UCSD-AML1 (cell line): ENCODE measurements at regions not wholly inside any gene's neighbourhood (a gene's known extent, or its start where the extent isn't known, plus 50 kb on each side); places are given as distances from the start of the nearest gene placed in this dataset.
A peak's percentile ranks its signal among the peaks of the same experiment; 100 is the strongest.

Experiments used
- DNase-seq: peaks from one replicate; lab custom pipeline; 2025; ENCODE audit not compliant: unreplicated experiment; lab: John Stamatoyannopoulos, UW

- DNase-seq, result no peak
Measured at GRCh38 chr5:155193483-155194107, 180.0 kb downstream of the KIF4B start.

- no peak for DNase-seq
Measured at GRCh38 chr5:155200608-155201007, 187.1 kb downstream of the KIF4B start.

DNA sequence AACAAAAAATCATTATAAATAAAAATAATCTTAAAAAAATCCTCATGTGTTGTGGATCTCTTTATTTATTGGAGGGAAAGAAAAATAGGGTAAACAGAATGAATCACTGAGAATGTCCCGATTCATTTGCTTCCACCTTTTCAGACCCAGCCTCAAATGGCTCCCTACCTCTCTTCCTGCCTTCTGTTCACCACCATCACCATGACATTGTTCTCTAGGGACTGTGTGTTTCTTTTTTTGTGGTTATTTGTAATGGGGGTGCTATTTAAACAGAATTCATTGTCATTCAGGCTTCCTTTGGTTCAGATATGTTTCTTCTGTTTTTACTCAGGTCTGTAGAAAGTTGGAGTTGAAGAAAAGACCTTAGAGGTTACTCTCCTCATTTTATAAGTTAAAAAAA is 198.2 kb downstream of the KIF4B start:
- DNase-seq, result no peak

DNA sequence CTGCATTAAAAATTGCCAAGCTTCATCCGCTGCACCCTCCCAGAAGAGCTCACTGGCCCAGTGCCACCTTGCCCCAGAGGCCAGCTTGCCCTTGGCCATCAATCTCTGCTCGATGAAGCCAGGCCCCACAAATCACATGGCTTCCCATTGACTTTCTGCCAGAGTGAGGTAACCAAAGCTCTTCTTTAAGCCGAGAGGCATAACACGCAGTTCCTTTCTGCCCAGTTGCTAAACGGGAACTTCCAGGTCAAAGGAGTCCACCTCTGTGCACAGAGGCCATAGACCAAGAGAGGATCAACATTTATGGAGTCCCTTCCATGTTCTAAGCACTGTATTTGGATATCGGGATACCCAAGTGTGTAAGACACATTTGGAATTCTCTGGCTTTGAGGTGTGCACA is 208.8 kb downstream of the KIF4B start:
- DNase-seq, result no peak

DNA sequence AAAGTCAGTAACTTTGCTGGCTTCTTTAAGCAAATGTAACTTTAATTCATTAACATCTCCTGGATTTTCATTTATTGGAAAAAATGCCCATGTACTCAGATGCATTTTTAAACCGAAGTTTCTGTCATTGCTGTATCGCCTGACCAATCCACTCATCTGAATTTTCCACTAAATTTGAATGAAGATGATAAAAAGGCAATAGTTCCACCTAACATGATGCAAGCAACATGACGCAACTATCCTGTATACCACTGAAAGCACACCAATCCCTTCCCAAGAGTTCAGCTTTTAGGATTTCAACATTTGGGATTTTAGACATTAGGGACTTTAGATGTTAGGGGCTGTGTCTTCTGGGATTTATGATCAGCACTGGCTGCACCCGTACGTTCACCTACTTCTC is 215.6 kb downstream of the KIF4B start:
- DNase-seq, result no peak

GRCh38 chr5:155239803-155240202 is 226.2 kb downstream of the KIF4B start:
- no peak for DNase-seq

DNA sequence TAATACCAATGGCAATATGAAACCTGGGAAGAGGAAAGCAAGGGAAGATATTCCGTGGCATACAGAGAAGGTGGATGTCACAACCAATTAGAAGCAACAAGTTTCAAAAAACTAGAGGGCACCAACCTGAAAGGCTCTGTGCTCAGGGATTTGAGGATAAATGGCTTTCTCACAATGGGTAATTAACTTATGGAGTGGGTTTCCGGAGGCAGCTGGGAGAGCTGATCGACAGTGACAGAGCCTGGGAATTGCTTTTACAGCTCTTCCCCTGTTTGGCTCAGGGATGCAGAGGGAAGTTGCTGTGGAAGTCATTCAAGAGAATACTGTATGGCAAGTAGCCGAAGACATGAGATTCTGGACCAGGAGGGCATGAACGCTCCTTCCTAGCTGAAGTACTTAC is 237.0 kb downstream of the KIF4B start:
- DNase-seq, result no peak

GRCh38 chr5:155252025-155252424 is 238.5 kb downstream of the KIF4B start:
- DNase-seq, result no peak

DNA sequence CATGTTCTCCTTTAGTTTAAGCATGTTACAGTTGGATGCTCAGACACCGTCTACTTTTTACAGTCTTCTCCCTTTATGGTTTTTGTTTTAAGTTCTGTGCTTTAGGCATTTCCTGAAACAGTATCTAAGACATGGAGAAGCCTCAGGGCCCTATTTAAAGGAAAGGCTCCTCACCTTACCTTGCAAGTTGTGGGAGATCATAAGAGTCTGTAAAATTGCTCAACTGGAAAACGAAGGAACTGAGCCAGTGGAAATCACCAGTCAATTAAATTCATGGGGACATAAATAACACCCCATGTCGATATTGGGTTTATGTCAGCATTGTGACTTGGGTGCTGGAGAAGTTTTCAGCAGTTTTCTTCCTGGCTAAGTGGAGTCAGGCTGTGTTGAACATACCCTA is 239.2 kb downstream of the KIF4B start:
- no peak for DNase-seq

- no peak for DNase-seq
Measured at GRCh38 chr5:155254399-155254798, 240.8 kb downstream of the KIF4B start.

DNA sequence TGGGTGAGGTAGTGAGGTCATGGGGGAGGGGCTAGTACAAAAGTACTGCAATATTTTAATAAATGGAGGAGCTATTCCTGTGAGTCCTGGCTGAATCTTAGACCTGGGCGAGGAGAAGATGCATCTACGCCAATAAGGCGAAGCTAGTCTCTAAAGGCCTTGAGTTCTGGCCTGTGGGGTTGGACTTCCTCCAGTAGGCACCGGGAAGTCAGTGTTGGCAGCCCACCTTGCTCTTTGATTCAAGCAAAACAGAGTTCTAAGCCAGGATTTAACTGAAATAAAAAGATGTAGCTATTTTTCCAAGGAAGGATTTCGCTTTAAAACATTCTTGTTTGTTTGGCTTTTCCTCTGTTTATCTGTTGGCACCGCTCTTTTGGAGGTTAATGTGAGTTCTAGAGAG is 244.6 kb downstream of the KIF4B start:
- no peak for DNase-seq

- no peak for DNase-seq
Measured at GRCh38 chr5:155259648-155260047, 246.1 kb downstream of the KIF4B start.

- peak; percentile 21 for DNase-seq
Measured at GRCh38 chr5:155260798-155261197, 247.2 kb downstream of the KIF4B start.

DNA sequence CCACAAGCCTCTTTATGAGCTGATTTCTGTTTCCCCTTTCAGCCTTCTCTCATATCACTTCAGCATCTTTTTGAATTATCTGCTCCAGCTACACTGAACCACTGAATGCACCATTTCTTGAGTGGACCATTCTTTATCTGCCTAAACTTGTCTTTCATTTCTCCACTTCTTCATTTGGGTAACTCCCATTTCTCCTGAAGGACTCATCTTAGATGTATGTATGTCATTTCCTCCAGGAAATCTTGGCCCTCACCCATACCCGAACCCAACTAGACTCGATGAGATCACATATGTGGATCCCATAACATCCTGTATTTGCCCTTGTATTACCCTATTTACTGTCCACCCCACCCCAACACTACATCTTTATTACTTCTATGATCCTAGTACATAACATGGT is 249.8 kb downstream of the KIF4B start:
- no peak for DNase-seq

DNA sequence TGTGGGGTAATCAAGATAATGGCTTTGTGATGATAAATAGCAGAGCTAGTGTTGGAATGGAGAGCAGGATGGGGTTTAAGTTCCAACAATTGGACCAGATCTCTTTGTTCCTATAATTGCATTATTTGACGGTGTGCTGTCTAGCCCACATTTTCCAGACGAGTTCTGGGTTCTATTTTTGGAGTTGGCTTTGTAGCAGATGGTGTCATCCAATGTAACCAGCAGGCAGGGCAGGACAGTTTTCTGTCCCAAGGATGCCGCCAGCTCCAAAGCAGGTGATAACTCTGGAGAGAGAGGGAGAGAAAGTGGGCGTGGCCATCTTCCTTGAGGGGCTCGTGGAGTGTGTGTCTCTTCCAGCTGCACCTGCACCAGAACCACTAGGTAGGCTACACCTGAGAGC is 251.3 kb downstream of the KIF4B start:
- DNase-seq, result no peak

DNA sequence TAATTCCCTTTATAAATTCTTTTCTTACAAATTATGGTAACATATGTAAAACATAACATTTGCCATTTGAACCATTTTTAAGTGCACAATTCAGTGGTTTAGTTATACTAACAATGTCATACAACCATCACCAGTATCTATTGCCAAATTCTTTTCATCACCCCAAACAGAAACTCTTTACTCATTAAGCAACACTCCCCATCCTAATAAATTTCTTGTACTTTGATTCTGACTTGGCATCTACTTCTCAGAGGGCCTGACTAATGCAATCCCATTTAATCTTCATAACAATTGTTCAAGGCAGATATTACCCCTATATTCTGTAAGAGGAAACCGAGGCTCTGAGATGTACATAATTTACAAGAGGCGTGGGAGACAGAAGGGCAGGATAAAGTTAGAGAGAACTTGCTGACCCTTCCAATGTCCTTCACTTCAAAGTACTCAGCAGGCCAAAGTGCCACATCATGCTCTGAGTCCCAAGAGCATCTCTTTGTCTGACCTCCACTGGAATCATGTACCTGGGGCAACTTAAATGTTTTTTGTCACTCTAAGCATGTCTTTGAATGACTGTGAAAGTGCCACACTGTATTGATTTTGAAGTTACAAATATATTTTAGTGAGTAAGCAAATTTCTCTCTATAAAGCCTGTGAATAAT is 255.3 kb downstream of the KIF4B start:
- DNase-seq, result no peak

GRCh38 chr5:155270725-155271124 is 257.2 kb downstream of the KIF4B start:
- no peak for DNase-seq

- peak; percentile 11 for DNase-seq
Measured at GRCh38 chr5:155274484-155274883, 260.9 kb downstream of the KIF4B start.

DNA sequence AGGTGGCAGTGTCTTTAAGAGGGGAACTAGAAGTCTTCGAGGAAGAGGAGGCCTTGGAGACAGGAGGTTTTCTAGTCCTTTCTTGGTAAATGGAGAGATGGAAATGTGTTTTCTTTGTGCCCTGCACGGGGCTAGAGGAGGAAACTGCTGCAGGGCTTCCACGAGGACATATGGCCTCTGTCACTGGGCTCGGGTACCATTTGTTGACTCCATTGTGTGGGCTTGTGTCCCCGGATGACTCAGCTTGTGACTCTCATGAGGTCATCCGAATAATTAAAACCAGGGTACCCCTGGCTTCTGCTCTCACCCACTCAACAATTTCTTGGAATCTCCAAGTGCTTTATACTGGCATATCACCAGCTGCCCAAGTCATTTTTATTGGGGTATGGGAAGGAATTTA is 261.7 kb downstream of the KIF4B start:
- DNase-seq, result no peak

DNA sequence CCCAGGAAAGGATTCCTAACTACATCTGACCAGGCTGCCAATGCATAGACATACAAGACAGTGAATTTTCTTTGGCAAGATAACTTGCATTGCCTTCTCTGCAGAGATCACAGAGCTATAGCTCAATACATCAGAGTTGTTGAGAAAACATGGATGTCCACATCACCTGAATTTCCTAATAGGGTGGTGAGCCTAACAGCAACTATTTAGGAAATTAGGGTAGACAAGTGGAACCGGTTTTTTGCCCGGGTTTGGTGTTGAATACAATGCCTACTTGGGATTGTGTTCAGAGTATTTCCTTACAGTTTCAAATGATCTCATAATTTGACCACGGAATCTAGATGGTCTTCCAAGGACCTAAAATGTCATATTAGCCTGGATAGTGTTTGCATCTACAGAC is 262.7 kb downstream of the KIF4B start:
- no peak for DNase-seq

DNA sequence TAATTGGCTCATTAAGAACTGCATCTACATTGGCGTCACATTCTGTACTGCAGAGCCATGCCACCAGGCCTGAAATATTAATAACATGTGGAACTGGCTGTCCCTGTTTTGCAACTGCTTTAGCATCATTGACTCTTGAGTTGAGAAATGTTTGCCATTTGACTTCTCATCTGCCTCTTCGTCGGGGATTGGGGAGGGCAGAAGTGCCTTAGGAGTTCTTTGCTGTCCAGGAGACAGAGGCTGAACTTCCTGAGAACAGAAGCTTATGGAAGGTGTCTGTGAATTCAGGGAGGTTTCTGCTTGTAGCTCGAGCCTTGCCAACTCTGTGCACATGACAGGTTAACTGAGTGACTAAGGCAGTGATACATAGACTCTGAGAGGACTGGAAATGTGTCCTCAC is 265.0 kb downstream of the KIF4B start:
- DNase-seq, result no peak

GRCh38 chr5:155282503-155283107 is 269.1 kb downstream of the KIF4B start:
- no peak for DNase-seq

- DNase-seq, result no peak
Measured at GRCh38 chr5:155285706-155286105, 272.2 kb downstream of the KIF4B start.
